AG09309 (cell line): ENCODE measurements at regions not wholly inside any gene's neighbourhood (a gene's known extent, or its start where the extent isn't known, plus 50 kb on each side); places are given as distances from the start of the nearest gene placed in this dataset.

Experiments
- DNase-seq: peaks from one replicate; pipeline ENCODE4 v3.0.0-alpha.2; 2010; ENCODE audit warnings: low read depth
- H3K4me3 ChIP-seq: 2 replicates; pipeline ENCODE4 v1.5.1; 2011; ENCODE audit warnings: mild to moderate bottlenecking, low read depth, low read length, moderate library complexity; ENCODE audit not compliant: control insufficient read depth
- TF ChIP-seq, protein P1 (sequence below): IDR thresholded peaks from 2 replicates; pipeline ENCODE4 v1.5.1; 2011; ENCODE audit warnings: mild to moderate bottlenecking, low read depth, low read length, inconsistent platforms; ENCODE audit not compliant: insufficient read depth, control insufficient read depth; ENCODE audit errors: missing control alignments

DNA sequence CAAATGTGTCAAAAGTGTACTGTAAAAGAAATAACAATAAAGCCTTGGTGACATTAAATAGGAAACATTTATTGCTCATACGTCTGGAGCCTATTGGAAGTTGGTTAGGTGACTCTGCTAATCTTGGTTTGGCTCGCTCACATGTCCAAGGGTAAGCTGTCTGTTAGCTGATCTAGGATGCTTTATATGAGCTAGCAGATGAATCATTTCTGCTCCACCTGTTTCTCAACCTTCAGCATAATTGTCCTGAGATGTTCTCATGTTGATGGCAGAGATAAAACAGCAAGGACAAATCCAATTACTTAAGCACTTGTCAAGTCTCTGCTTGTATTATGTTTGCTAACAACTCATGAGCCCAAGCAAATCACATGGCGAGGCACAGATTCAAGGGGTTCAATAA lies 56.0 kb upstream of the CD53 start:
- TF ChIP-seq, protein P1, sequence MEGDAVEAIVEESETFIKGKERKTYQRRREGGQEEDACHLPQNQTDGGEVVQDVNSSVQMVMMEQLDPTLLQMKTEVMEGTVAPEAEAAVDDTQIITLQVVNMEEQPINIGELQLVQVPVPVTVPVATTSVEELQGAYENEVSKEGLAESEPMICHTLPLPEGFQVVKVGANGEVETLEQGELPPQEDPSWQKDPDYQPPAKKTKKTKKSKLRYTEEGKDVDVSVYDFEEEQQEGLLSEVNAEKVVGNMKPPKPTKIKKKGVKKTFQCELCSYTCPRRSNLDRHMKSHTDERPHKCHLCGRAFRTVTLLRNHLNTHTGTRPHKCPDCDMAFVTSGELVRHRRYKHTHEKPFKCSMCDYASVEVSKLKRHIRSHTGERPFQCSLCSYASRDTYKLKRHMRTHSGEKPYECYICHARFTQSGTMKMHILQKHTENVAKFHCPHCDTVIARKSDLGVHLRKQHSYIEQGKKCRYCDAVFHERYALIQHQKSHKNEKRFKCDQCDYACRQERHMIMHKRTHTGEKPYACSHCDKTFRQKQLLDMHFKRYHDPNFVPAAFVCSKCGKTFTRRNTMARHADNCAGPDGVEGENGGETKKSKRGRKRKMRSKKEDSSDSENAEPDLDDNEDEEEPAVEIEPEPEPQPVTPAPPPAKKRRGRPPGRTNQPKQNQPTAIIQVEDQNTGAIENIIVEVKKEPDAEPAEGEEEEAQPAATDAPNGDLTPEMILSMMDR: no peak
- no peak for DNase-seq

DNA sequence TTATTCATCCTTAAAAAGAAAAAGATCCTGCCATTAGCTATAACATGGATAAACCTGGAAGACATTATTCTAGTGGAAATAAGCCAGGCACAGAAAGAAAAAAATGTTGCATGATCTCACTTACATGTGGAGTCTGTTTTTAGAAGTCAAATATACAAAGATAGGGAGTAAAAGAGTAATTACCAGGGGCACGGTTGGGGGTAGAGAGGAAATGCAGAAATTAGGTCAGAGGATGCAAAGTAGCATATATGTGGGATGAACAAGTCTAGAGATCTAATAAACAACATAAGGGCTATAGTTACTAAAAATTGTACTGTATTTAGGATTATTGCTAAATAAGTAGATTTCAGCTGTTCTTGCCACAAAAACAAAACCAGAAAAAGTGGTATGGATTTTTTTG lies 61.4 kb upstream of the CD53 start:
- no peak for DNase-seq
- TF ChIP-seq, protein P1: no peak
- H3K4me3 ChIP-seq: no peak overlapping the region

More for the DNA sequence above, 56.0 kb upstream of the CD53 start:
- no peak overlapping the region for H3K4me3 ChIP-seq

DNA sequence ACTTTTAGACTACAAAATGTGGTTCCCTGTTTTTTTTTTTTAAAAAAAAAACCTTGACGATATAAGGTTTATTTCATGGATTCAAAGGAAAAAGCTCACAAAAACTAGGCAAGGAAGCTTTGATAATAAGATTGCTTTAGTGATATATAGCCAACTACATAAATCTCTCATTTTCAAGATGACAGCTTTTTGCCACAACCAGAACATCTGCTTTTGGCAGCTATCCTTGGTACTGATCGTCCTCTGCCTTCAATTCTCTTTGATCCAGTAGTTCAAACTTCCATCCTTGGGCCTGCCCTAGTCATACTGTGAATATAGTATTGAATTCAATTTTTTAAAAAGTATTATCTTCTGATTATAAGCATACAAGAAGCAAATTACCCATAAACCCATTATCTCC lies 72.9 kb upstream of the CD53 start:
- no peak for DNase-seq
- TF ChIP-seq, protein P1: no peak
- no peak overlapping the region for H3K4me3 ChIP-seq

DNA sequence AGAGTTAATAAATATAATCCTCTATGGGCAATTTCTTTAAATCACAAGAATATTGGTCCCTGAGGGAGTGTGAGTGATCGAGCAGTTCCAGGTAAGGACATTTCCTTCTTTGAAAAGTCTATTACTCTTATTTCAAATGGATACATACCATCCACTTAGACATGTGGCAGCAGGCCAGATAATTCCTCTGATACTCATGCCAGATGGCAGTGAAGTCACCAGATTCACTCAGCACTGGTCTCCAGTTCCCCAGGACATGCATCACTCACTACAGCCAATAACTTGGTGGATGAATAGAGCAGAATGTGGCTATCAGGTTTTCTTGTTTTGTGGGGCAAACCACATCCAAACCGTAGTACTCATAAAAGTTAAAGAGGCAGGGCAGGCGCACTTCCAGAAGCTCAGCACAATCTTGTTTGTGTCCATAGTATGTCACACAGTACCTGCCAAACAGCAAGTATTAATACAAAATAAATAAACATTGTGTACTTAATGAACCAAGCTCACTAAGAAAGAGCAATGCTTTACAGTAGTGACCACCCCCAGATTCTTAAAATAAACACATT lies 74.2 kb upstream of the CD53 start:
- TF ChIP-seq, protein P1: no peak
- no peak overlapping the region for H3K4me3 ChIP-seq
- DNase-seq: no peak

DNA sequence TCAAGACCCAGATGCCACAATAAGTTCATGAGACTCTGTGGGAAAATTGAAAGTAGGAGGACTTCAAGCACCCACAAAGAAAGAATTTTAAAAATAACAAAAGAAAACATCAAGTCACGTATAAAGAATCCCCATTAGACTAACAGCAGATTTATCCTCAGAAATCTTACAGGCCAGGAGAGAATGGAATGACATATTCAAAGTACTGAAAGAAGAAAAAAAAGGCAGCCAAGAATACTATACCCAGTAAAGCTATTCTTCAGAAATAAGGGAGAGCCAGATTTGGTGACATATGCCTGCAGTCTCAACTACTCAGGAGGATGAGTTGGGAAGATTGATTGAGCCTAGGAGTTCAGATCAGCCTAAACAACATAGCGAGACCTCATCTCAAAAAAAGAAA lies 84.3 kb upstream of the CD53 start:
- no peak overlapping the region for H3K4me3 ChIP-seq
- DNase-seq: no peak
- TF ChIP-seq, protein P1: no peak

DNA sequence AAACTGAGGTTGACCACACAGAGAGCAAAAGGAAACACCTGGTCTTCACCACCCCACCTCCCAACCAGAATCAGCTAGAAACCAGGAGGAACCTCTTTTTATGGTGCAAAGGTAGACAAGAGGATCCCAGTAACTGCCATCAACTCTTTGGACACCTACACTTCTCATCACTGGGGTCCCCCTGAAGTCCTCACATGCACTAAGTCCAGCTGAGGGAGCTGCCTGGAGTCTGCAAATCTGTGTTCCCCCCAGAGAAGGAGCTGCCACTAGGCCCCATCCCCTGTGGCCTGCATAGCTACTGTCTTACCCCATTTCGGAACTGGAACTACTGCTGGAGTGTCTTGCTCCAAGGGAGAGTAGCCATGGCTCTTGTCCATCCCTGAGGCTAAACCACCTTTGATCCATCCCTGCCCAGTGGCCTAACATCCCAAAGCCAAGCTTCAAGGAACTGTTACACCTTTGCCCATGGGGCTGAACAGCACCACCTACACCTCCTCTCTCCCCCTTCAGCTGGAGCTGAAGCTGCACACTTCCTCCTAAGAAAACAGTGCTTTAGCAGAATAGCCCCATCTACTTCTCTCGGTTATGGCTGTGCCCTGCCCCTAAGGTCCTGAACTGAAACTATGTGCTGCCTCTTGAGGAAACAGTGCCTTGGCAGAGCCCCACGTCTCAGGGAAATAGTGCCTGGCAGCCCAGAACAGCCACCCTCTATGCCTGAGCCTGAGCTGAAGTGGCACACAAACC lies 85.4 kb upstream of the CD53 start:
- H3K4me3 ChIP-seq: no peak overlapping the region
- TF ChIP-seq, protein P1: no peak
- no peak for DNase-seq

DNA sequence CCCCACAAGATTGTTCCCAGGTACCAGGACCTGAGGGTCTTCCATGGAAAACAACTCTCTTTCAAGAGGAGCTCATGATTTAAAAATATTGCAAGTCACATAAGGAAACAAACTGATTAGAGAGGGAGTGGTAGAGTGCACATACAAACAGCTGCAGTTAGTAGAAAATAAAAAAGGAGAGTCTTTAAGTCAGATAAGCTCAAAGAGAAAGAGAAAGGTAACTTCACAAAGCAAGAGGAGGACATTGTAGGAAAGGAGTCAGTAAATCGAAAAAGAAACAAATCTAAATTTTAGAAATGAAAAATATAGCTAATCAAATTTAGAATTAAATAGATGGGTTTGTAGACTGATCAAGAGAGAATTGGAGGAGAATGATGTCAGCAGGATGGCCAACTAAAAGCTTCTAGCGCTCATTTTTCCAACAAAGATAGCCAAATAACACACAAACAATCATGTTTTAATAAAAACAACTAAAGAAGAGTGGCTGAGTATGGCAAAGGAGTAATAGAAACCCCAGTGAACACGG lies 86.1 kb upstream of the CD53 start:
- DNase-seq: no peak
- TF ChIP-seq, protein P1: no peak
- no peak overlapping the region for H3K4me3 ChIP-seq
